ENCODE measurements at regions not wholly inside any gene's neighbourhood (a gene's known extent, or its start where the extent isn't known, plus 50 kb on each side); places are given as distances from the start of the nearest gene placed in this dataset.

DNA sequence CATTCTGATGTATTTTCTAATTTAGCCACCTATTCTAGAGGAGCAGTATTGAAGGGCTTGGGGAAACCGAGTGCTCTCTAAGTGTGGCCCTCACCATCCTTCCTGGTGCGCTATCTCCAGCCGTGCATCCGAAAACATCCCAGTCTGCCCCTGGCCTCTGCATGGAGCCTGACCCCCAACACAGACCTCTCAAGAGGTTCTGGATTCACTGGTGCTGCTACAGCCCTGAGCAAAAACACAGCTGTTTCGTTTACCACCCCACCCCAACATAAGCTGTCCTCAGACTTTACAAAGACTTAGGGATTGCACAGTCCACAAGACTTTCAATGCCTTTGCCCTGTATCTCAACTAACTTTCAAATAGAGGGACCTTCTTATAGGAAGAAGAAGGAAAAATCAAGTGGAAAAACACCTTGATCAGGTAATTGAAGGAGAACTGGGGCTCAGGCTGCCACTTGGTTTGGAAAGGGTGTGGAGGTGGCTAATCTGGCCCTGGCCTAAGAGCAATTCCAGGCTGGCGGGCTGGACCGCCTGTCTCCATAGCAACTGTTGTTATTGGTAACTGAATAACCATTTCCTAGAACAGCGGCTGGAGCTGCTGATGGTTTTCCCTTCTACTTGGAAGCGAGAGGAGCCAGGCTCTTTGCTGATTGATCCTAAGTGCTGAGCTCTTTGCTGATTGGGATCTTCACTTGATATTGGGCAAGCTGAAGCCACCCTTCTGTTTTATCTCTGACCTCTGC, 90.2 kb upstream of the TOX2 start:
- no peaks in the 10 kb centered on the region for H3K4me1 Mint-ChIP-seq
- Histone ChIP-seq H2BK15ac (ENCODE audit: low read depth, low read length) (no peak overlapping the region), H2AK5ac (ENCODE audit: insufficient read length, low read length) (no peak overlapping the region), H3K23me2 (ENCODE audit: insufficient read length, low read depth, low read length, poor library complexity, severe bottlenecking) (no peaks in the 10 kb centered on the region), H2BK120ac (ENCODE audit: low read depth, low read length, poor library complexity, severe bottlenecking) (no peak overlapping the region), H3K4me1 (ENCODE audit: insufficient read depth, low read length) (no peaks in the 10 kb centered on the region), H3K27me3 (ENCODE audit: insufficient read depth, low read length) (no peaks in the 10 kb centered on the region), H3T11ph (ENCODE audit: low read length) (no peak overlapping the region), H3K79me1 (ENCODE audit: insufficient read depth, low read depth, low read length, poor library complexity, severe bottlenecking) (no peaks in the 10 kb centered on the region), H2BK20ac (ENCODE audit: low read depth, low read length, poor library complexity, severe bottlenecking) (no peak overlapping the region), H4K91ac (ENCODE audit: insufficient read length, low read depth, low read length) (no peak overlapping the region), H3K4ac (ENCODE audit: low read depth, low read length) (no peak overlapping the region), H4K8ac (replicated peaks; ENCODE audit: insufficient read length, low read depth, low read length) (no peak overlapping the region), H3K27ac (ENCODE audit: insufficient read length, low read depth, low read length) (no peak overlapping the region), H3K18ac (ENCODE audit: insufficient read length, low read depth, low read length) (no peak overlapping the region), H3K23ac (ENCODE audit: insufficient read length, low read depth, low read length) (no peak overlapping the region), H3K4me2 (ENCODE audit: insufficient read depth, insufficient read length, low read length) (no peak overlapping the region), H2BK5ac (ENCODE audit: insufficient read length, low read length) (no peak overlapping the region), H3K9me3 (ENCODE audit: control insufficient read depth, low read depth, low read length) (no peaks in the 10 kb centered on the region), H2AFZ (ENCODE audit: low read length) (no peak overlapping the region), H4K20me1 (ENCODE audit: control insufficient read depth, insufficient read depth, insufficient read length) (no peaks in the 10 kb centered on the region), H4K5ac (ENCODE audit: insufficient read length, low read depth, low read length) (no peak overlapping the region), H3K9ac (ENCODE audit: extremely low read depth, insufficient read length, low read length) (no peak overlapping the region), H3K56ac (ENCODE audit: insufficient read length, low read depth, low read length) (no peak overlapping the region), H3K79me2 (ENCODE audit: insufficient read depth, low read length) (no peaks in the 10 kb centered on the region), H2BK12ac (ENCODE audit: insufficient read length, low read depth, low read length) (no peak overlapping the region), H3K14ac (ENCODE audit: insufficient read depth, low read length) (no peak overlapping the region)
- WGBS (ENCODE audit: extremely low coverage, insufficient read length, low lambda C conversion rate), result no CpG with 5 or more reads among the region's 9 CpGs
- H3K9me3 Mint-ChIP-seq, result peaks cover 0 to 2% of the 10 kb centered on the region in 2 experiments; a peak in 3 of 5 replicates
- peak overlapping the region in 1 of 3 experiments; percentile 62; a peak in 1 of 7 replicates for H3K27ac Mint-ChIP-seq
- H3K27me3 Mint-ChIP-seq (ENCODE audit: low read depth), result peaks cover 14% of the 10 kb centered on the region
- DNase-seq, result peak; percentile 39
- TF ChIP-seq, protein P1, sequence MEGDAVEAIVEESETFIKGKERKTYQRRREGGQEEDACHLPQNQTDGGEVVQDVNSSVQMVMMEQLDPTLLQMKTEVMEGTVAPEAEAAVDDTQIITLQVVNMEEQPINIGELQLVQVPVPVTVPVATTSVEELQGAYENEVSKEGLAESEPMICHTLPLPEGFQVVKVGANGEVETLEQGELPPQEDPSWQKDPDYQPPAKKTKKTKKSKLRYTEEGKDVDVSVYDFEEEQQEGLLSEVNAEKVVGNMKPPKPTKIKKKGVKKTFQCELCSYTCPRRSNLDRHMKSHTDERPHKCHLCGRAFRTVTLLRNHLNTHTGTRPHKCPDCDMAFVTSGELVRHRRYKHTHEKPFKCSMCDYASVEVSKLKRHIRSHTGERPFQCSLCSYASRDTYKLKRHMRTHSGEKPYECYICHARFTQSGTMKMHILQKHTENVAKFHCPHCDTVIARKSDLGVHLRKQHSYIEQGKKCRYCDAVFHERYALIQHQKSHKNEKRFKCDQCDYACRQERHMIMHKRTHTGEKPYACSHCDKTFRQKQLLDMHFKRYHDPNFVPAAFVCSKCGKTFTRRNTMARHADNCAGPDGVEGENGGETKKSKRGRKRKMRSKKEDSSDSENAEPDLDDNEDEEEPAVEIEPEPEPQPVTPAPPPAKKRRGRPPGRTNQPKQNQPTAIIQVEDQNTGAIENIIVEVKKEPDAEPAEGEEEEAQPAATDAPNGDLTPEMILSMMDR (conservative IDR thresholded peaks at IDR 0.05), result no peak
- no peak overlapping the region for H3K4me3 Mint-ChIP-seq
- H3K36me3 Mint-ChIP-seq (ENCODE audit: insufficient read depth in 1 of 3, low read depth in 3 of 3), result no peaks in the 10 kb centered on the region
